GM20000 (cell line): ENCODE measurements at regions not wholly inside any gene's neighbourhood (a gene's known extent, or its start where the extent isn't known, plus 50 kb on each side); places are given as distances from the start of the nearest gene placed in this dataset.

Experiments used
- DNase-seq: peaks from one replicate; pipeline ENCODE4 v3.0.0; 2012; ENCODE audit warnings: low spot score
- TF ChIP-seq, protein P1 (sequence below): IDR thresholded peaks from 2 replicates; pipeline ENCODE4 v1.5.1; 2012; ENCODE audit warnings: mild to moderate bottlenecking, control low read depth; ENCODE audit errors: extremely low read depth, missing control alignments

DNA sequence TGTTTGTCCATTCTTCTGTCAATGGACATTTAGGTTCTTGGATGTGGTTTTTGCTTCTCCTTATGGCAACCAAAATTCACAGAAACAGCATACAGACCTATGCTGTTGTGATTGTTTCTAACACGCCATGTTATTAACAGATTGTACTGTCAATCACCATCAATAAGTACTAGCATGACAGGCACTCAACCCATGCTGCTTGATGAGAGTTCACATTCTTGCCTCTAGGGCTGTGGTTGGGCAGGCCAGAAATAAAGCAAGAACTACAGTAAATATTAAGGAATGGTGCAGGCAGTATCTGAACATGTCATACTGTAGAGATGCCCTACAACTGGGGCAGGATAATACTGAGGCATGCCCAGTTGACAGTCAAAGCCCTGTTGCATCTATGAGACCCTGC, 171.2 kb upstream of the ZFHX3 start:
- TF ChIP-seq, protein P1, sequence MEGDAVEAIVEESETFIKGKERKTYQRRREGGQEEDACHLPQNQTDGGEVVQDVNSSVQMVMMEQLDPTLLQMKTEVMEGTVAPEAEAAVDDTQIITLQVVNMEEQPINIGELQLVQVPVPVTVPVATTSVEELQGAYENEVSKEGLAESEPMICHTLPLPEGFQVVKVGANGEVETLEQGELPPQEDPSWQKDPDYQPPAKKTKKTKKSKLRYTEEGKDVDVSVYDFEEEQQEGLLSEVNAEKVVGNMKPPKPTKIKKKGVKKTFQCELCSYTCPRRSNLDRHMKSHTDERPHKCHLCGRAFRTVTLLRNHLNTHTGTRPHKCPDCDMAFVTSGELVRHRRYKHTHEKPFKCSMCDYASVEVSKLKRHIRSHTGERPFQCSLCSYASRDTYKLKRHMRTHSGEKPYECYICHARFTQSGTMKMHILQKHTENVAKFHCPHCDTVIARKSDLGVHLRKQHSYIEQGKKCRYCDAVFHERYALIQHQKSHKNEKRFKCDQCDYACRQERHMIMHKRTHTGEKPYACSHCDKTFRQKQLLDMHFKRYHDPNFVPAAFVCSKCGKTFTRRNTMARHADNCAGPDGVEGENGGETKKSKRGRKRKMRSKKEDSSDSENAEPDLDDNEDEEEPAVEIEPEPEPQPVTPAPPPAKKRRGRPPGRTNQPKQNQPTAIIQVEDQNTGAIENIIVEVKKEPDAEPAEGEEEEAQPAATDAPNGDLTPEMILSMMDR = no peak

DNA sequence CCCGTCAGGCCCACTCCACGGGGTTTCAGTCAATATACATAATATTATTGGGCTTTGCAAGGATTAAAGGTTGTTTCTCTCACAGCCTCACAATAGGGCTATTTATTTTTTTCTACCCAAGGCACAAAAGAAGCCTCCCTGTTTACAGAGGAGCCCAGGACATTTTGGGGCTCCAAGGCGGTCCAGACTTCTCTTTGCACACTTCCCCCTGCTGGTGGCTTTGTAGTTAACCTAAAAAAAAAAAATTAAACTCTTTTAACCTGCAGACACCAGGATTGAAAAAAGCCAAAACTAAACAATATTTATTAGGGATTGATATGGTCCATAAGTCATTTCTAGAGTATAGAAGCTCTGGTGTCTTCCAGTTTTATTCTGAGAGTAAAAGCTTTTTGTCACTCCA, 169.7 kb upstream of the ZFHX3 start:
- no peak for DNase-seq
- TF ChIP-seq, protein P1 = no peak

More for the DNA sequence above, 171.2 kb upstream of the ZFHX3 start:
- DNase-seq = no peak

- no peak for DNase-seq
- TF ChIP-seq, protein P1 = no peak
Observed at GRCh38 chr16:73216932-73217331, 169.0 kb upstream of the ZFHX3 start.

- DNase-seq = no peak
- TF ChIP-seq, protein P1 = no peak
Observed at GRCh38 chr16:73215678-73216377, 167.9 kb upstream of the ZFHX3 start.

DNA sequence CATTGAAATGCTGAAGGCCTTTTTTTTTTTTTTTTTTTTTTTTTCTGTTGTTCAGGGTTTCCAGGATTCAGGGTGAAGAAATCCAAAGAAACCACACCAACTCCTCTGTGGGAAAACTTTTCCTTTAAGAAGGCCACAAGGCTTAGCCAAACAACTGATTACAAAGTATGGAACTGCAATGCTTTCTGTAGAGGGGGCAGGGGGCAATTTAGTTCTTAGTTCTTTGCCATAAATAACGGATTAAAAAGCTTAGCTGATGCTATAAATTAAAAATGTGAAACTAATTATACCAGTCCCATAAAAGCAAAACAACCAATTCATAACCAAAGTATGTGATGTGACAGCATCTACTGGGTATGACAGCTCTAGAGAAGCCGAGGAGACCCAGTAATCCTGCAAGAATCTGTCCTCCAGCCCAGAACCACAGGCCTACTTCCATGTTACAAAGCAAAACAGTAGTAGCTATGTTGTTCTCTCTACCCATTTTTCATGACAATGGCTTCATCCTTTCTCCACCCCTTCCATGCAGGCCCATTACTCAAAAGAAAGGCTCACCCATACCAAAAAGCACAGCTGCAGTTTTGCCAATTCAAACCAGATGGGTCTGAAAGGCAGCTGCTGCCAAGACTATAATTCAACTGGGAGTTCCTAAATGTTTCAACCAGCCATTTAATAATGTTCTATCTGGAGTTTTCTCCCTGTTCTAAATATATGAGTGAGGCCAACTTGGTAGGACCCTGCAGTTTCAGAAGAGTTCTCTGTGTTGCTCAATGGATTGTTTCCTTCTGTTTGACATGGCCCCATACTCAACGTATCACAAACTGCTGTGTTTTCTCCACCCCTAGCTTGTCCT, 167.1 kb upstream of the ZFHX3 start:
- TF ChIP-seq, protein P1 = no peak
- DNase-seq = no peak

DNA sequence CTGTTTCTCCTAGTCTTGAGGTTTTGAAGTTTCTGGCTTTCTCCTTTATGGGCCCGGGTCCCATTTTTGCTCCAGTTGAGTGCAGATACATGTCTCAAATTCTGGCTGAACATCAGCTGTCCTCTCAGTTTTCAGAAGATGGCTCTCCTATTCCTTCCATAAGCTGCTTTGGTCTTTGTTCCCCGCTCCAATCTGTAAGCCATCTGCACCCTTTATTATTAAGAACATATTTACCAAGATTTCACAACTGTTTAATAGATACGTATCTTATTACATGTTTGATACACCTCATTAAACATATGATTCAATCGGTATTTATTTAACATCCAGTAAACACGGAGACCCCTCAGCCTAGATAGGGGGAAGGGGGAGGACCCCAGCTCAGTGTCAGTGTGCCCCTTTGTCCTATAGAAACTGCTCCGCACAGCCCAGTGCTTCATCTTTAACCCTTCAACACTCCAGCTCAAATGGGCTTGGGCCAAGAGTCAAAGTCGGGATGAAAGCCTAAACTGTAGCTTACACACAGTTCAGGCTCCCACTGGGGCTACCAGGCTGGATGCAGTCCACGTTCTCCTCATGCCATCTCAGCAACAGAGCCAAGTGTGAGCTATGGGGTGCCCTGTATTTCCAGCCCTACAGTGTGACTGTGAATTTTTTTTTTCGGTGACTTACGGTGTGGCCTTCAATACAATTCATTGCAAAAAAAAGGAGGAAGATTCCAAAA, 166.0 kb upstream of the ZFHX3 start:
- TF ChIP-seq, protein P1 = no peak
- no peak for DNase-seq

GRCh38 chr16:73212431-73212830, 164.5 kb upstream of the ZFHX3 start:
- no peak for DNase-seq
- TF ChIP-seq, protein P1 = no peak
